ENCODE measurements at regions not wholly inside any gene's neighbourhood (a gene's known extent, or its start where the extent isn't known, plus 50 kb on each side); places are given as distances from the start of the nearest gene placed in this dataset.

DNA sequence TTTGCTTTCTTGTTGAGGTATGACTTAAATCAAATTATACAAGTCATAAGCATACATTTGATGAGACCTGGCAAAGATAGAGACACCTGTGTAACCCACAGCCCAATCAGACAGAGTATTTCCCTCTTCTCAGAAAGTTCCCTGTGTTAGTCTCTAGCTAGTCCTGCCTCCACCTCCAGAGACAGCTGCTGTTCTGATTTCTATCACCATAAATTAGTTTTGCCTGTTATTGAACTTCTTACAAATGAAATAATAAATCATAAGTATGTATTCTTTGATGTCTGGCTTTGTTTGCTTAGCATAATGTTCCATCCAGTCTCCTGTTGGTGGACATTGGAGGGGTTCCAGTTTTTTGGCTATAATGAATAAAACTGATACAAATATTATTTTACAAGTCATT is 194.5 kb downstream of the ICE1 start:
- DNase-seq = no peak

DNA sequence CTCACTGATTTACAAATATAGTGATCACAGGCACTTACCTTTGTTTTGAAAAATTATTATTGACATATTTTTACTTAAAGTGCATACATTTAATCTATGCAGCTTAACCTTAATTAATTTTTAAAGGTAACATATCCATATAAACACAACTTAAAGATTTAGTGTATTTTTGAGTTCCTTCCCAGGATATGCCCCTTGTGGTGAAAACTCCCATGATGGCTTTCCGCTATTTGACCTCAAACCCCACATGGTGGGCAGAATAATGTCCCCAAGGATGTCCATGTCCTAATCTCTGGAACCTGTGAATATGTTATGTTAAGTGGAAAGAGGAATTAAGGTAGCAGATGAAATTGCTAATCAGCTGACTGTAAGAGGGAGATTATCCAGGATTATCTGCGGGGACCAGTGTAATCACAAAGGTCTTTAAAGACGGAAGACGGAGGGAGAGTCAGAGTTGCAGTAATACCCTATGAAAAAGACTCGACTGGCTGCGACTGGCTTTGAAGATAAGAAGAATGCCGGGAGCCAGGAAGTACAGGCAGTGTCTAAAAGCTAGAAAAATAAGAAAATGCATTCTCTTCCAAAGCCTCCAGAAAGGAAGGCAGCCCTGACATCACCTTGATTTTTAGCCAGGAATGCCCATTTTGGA is 193.9 kb downstream of the ICE1 start:
- DNase-seq = no peak

DNA sequence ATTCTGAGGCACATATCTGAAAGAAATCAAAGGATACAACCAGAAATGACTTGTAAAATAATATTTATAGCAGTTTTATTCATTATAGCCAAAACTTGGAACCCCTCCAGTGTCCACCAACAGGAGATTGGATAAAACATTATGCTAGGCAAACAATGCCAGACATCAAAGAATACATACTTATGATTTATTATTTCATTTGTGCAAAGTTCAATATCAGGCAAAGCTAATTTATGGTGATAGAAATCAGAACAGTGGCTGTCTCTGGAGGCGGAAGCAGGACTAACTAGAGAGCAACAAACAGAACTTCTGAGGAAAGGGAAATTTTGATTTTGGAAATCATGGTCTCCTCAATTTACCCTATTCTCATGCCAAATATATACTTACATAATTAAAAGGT is 193.1 kb downstream of the ICE1 start:
- DNase-seq = no peak

DNA sequence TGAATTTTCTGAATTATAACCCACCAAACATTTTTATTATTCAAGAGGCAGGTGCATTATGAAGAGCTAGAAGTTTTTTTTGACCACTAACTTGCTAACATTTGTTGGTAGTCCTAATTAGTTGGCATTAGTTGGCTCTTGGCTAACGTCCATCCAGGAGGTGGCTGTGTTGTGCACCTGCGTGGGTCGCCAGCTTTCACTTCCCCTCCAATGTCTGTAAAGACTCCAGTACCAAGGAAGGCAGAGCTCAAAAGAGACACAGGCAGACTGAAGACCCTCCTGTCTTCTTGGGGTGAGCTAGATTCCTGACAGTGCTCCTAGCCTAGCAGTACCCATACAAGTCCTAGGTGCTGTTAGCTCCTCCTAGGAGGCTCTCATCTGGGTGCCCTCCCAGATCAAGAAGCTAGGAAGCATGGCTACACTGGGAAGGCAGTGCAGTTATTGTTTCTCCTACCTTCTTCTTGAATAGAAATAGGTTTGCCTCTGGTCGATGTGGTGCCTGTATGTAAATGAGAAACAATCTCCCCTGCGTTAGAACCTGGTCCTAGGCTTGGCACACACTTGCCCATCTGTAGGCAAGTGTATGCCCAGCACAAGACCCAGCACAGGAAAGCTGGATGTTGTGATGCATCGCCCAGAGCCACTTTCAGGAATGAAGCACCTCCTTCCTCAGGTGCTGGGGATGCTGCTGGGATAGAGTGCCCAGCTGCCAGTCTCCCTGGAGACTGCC is 190.9 kb downstream of the ICE1 start:
- DNase-seq = no peak

DNA sequence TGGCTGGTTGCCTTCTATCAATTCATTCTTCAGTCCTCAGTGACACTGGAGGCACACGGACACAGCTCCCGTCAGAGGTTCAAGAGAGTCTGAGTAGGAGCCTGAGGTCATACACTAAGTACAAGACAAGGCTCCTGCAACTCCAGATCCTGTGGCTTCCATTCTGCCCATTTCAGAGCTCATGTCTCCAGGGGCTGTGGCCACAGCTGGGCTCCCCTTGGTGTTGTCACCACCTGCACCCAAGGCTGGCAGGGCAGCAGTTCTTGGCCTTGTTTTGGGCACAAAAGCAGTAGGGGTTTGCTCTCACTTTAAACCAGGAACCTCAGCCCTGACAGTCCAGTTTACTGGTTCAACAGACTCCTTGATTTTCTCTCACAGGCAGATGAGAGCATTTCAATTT is 189.6 kb downstream of the ICE1 start:
- DNase-seq = no peak

DNA sequence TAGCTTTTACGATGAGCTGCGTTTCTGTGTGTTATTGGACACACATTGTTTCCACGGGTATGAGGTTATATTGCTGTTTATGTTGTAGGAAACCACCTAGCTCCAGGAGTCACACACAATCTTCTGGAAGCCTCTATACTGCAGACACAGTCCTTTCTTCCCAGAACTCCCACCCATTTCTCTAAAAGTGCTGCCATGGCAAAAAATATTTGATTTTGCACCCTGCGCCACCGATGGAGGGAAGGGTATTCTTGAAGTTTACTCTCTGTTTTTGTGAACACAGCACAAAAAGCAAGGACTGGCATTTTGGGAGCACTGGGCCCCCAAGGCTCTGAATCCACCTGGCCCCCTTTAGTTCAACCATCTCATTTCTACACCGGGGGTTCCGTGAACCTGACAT is 187.5 kb downstream of the ICE1 start:
- DNase-seq = no peak

DNA sequence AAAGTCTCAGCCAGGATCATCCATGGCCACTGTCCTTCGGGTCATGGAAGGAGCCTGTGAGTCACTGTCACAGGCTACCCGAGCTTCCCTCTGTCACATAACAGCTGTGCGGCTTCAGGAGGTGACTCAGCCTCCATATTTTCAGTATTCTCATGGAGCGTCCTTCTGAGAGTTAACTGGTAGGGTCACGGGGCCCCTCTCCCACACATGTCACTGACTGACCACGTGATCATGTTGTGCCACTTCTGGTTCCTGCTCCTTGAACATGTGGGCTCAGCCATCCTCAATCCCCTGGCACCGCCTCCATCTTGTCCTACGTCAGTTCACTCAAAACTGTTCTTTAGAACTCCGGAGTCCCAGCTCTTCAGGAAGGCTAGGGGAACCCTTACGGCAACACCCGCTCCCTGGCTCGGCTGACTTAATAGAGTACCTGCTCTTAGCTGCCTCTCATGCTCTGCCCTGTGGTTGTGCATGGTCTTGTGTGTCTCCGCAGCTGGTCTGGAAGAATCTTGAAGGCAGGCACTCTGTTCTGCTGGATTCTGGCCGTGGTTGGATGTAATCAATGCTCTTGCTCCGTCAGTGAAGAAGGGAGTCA is 182.8 kb downstream of the ICE1 start:
- DNase-seq = no peak

DNA sequence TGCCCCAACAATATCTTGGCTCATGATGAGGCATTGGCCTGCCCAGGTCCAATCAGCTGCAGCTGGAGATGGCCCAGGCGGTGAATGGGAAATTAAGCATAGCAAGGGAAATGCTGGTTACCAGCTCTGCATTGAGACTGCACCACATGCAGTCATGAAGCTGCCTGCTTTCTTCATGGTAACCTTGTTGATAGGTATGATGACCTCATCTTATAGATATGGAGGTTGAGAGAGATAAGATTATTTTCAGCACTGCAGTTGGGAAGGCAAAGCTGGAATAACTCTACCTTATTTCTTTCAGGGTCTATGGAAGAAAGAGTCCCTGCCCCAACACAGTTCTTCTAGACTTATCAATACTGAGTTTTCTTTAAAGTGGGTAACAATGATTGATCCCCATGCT is 180.1 kb downstream of the ICE1 start:
- DNase-seq = no peak

DNA sequence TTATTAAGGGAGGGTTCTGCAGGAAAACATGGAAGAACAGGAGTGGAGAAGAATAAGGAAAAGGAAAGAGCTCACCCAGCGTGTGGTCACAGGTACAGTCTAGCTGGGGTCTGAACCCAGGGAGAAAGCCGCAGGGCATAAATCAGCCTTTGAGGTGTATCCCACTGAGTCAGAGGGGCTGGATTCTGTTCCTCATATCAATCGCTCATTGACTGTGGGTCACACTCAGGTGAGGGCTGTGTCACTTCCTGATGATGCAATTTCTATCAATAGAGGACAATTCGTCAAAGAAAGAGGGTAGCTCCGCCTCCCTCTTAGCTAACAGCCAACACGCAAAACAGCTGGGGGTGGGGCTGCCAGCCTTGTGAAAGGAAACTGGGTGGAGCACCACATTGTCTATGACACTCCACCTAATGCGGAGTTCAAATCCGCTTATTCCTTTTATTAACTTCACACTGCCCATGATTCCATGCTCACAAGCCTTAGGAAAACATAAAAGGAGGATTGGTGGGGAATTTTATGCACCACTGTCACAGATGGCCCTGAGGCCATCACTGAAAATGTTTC is 176.2 kb downstream of the ICE1 start:
- no peak for DNase-seq

DNA sequence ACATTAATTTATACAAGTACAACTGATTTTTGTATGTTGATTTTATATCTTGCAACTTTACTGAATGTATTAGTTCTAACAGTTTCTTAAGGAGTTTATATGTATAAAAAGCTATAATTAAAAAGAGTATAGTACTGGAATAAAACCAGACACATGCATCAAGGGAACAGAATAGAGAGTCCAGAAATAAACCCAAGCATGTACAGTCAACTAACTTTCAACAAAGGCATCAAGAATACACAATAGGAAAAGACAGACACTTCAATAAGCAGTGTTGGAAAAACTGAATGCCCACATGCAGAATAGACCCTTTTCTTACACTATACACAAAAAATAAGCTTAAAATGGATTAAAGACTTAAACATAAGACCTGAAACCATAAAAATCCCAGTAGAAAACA is 170.9 kb downstream of the ICE1 start:
- no peak for DNase-seq

DNA sequence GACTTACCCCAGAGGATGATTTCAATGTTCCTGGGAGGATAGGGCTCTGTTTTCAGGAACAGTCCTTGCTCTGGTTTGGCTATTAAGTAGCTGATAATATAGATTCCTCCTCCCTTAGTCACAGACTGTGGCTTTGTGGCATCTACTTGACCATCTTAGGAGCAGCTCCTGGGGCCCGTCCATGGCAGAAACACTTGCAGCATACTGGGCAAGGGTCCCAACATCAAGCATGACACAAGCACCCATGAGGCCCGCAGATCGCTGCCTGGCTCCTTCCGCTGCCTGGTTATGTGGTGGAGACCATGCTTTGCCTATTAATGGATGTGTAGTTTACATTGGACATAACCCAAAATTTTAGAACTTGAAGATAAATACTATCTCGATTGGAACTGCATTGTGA is 170.1 kb downstream of the ICE1 start:
- DNase-seq = no peak

DNA sequence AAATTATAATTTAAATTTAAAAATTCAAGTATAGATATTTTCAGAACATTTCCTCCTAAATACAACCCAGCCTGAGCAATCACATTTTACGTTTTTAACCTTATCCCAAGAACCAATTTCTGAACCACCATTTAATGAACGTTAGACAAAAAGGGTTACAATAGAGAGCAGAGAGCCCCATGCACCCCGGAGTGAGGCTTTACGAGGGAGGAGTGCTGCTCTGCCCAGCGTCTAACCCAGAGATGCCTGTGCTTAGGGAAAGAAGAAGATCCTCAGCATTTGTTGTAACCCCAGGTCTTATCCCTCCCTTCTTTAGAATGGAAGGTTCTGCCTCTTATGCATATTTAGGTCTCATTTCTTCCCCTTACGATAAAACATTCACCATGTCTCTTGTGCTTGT is 169.1 kb downstream of the ICE1 start:
- no peak for DNase-seq

DNA sequence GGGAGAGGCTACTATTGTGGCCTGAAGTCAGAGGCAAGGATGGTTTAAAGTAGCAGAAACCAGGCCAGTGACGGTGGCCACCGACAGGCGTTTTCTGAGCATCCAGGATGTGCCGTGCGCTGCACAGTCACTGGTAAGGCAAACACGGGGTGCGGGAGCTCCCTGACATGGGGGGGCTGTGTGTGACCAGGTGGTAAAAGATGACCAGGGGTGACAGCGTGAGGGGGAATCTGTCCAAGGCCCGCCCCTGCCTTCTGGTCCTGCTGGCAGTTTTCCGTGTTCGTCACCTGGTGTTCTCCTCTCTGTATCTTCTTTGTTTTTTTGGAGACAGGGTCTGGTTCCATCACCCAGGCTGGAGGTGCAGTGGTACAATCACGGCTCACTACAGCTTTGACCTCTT is 167.4 kb downstream of the ICE1 start:
- DNase-seq = no peak

DNA sequence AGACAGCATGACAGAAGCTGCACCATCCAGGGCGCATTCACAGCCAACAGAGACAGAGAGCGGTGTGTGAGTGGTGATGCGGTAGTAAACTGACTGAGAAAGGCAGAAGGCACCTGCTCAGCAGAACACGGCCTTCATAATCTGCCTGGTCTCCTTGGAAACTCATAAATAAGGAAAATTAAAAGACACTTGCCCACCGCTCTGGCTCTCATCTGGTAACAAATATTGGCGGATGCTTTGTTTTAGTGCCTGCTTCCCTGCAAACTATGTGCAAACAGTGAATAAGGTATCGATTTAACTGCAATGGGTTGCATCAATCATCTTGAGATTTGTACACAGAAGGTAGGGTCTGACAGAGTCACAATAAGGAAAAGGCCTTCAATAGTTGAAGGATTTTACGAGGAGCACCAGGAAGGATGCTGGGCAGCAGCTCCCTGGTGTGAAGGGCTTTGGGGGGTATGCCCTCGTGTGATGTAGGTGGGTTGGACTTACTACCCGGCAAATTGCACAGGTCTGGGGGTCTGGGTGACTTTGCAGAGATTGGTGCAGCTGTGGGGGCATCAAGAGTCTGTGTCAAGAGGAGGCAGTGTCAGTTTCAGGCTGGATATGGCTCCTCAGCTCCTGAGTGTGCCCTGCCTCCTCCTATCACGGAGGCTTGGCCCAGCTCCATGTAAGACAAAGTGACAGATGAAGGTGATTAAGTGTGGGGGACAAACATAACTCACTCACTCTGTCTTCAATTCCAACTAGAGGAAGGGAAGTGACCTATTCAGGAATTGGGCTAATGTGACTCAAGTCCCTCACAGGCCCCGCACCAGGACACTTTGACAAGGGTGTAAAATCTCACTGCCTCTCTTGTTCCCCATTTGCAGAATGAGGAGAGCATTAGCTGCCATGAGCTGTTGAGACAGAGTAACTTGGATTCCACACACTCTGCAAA is 166.7 kb downstream of the ICE1 start:
- no peak for DNase-seq

DNA sequence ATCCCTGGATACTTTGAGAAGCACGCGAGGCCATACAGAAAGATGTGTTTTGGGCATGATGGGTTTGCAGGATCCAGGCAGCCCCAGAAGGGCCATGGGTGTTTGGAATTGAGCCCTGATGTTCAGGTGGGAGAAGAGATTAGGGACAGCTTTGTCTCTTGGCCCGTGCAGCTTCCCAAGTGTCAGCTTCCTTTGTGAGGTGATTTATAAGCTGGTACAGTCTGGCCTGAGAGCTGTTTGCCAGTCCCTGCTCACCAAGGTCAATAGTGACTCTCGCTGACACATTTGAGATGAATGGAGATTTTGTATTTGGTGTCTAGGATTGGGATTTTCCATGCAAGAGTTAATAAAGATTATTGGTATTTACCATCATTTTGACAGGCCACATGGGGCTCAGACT is 165.9 kb downstream of the ICE1 start:
- no peak for DNase-seq

DNA sequence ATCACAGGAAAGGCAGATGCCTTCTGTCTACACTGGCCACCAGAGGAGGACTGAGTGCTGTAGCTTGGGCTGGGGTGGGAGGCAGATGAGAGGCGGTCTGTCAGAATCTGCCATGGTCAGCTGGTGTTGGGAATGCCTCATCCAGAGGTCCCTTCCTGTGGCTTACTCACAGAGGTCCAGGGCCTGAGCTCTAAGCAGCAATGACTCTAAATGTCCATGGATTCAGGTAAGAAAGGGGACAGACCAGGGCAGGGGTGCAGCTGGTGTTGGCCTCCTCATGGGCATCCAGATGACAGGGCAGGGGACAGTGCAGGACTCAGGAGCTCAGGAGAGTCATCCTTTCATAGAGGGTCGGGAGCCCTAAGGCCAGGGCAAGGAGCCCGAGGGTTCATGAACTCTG is 165.0 kb downstream of the ICE1 start:
- DNase-seq = no peak

DNA sequence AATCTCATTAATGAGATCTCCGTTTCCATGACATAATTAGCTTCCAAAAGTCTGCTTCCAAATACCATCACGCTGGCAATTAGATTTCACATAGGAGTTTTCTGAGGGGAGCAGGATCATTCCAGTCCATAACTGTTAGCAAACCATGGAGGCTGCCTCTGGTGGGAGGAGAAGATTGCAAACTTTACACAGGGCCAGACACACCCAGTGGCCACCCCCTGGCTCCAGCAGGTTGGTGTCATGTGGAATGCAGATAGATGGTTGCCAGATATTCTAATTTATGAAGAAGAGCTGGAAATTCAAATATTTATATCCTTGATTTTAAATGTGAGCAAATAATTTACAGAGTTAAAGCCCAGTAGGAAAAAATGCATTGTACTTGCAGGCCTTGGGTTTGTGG is 164.2 kb downstream of the ICE1 start:
- DNase-seq = no peak

DNA sequence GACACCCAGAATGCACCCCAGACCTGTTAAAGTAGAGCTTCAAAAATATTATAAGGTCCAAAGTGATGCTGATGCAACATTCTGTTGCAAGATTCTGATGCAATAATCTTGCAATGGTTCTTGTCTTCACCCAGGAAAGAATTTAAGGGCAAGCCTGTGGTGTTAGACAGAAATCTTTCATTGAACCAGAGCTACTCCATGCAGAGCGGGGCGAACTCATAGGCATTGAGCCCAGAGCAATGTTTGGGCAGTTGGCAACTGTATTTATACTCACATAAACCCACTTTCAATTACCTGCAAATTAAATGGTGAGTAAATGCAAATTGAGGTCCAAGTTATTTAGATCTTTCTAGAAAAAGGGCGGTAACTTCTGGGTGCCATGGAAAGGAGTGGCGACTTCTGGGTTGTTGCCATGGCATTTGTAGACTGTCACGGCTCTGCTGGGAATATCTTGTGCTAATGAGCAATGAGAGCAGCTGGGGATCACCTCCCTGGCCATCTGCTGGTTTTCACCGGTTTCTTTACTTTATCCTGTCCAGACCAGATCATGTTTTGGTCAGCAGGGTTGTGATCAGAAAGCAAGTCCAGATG is 163.4 kb downstream of the ICE1 start:
- DNase-seq = no peak

DNA sequence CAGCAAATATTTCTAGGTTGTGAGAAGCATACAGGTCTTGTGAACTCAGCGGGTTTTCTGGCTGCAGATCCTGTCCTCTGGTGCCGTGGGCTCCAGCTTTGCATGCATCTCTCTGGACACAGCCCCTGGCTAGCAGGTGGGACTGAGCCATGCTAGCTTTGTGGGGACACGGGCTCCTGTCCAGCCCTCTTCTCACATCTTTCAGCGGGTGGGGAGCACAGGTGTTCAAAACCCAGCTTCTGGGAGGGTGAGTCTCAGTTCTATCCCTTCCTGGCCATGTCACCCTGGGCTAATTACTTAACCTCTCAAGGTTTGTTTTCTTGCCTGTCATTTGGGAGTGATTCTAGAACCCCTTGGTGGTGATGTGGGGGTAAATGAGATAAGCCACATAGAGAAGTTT is 162.3 kb downstream of the ICE1 start:
- DNase-seq = no peak

DNA sequence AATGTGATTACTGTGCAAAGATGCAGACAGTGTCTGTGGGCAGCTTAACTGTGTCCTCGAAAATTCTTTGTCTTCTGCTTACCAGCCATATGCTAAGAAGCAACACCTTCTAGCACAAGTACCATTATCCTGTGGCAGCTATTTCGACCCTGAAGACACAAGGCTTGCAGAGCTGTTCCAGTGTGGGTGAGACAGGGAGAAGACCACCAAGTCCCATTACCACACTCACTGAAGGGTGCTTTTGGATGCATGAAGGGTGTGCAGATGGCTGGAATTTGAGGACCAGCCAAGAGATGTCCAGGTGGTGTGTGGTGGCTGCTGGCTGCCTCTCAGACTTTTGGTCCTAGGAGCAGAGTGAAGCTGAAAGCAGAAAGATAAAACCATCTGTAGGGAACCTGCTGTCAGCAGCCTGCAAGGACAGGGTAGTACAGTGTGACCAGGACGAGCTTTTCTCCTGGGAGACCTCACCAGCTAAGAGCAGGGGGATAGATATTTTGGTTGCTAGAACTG is 161.8 kb downstream of the ICE1 start:
- DNase-seq = no peak

DNA sequence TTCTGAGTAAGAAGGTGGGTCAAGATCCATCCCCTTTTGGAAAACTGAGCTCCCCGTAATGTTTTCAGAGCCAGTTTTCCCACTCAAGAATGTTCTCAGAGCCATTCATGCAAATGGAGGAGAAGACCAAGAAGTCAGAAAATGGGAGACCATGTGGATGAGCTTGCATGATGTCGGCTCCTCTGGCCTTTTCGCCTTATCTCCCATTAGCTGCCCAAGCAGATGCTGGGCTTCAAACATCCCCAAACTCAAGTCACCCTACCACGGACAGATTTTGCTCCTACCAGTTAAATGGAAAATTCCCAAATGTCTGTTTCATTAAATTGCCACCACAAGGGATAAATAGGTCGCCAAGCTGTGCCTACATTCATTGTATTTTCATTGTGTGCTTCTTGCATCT is 161.4 kb downstream of the ICE1 start:
- no peak for DNase-seq
